GM20000 (cell line): ENCODE measurements at regions not wholly inside any gene's neighbourhood (a gene's known extent, or its start where the extent isn't known, plus 50 kb on each side); places are given as distances from the start of the nearest gene placed in this dataset.

Experiments used
- DNase-seq: peaks from one replicate; pipeline ENCODE4 v3.0.0; 2012; ENCODE audit warnings: low spot score
- TF ChIP-seq, protein P1 (sequence below): IDR thresholded peaks from 2 replicates; pipeline ENCODE4 v1.5.1; 2012; ENCODE audit warnings: mild to moderate bottlenecking, control low read depth; ENCODE audit errors: extremely low read depth, missing control alignments

DNA sequence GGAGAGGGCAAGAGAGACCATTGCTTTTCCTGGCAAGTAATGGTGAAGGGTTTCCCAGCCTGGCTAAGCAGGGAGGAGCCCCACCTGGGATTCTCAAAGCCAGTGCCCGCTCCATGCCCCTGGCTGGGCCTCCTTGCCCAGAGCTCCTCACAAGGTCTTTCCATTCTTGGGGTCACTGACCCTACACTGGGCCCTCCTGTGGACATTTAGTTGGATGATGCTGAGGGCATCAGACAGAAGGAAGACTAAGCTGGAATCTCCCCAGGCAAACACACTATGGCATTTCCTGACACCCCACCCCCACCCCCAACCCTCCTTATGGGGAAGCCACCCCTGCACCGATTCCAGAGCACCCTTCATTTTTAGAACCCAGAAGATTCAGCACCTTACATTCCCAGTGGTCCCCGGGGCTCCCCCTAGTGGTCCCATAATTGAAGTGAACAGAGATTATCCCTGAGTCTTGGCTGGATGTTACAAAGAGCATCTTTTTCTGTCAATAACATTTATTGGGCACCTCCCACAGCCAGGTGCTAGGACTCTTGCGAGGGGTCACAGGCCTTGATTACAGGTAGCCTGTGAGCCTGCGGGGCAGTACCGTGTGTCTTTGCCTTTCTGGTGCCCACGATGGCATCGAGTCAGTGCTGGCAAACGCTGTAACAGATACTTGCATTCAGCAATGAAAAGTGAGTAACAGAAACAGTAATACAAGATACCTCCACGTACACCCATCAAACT lies 548.5 kb downstream of the BUD13 start:
- TF ChIP-seq, protein P1, sequence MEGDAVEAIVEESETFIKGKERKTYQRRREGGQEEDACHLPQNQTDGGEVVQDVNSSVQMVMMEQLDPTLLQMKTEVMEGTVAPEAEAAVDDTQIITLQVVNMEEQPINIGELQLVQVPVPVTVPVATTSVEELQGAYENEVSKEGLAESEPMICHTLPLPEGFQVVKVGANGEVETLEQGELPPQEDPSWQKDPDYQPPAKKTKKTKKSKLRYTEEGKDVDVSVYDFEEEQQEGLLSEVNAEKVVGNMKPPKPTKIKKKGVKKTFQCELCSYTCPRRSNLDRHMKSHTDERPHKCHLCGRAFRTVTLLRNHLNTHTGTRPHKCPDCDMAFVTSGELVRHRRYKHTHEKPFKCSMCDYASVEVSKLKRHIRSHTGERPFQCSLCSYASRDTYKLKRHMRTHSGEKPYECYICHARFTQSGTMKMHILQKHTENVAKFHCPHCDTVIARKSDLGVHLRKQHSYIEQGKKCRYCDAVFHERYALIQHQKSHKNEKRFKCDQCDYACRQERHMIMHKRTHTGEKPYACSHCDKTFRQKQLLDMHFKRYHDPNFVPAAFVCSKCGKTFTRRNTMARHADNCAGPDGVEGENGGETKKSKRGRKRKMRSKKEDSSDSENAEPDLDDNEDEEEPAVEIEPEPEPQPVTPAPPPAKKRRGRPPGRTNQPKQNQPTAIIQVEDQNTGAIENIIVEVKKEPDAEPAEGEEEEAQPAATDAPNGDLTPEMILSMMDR = peak; percentile 60
- DNase-seq = peak; percentile 66

DNA sequence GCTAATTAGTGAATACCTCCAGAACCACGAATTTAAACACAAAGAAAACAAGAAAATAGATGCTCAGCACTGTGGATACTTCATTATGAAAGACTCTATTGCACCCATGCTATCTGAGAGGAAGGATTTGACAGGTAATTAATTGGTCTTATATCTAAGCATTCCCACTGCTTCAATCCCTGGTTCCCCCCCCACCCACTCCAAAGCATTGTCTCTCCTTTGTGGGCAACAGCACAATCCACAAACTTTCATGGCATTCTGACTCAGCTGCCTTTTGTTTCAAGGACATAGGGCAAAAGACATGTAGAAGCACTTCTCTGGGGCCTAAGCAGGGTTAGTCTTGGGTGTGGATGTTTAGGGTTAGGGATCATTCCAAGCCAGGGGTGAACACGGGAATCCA lies 551.4 kb downstream of the BUD13 start:
- TF ChIP-seq, protein P1 = no peak
- DNase-seq = no peak

DNA sequence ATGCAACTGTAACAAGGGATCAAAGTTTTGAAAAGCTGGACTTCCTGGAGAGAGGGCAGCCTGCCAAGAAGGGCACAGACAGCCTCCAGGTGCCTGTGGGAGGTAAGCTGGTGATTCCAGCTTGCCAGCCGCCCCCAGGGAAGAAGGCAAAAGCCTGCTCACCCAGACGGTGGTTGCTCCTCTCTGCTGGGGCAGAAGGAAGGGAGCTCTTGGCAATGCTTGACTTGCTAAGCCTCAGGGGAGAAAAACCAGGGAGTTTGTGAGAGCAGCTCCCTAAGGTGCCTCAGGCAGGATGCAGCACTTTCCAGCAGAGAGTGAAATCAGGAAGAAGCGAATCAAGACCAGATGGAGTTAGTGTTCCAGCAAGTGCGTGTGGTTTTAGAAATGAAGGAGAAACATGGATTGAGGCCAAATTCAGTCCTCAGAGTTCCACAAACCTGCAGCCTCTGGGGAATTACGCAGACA lies 553.6 kb downstream of the BUD13 start:
- TF ChIP-seq, protein P1 = no peak
- DNase-seq = no peak

DNA sequence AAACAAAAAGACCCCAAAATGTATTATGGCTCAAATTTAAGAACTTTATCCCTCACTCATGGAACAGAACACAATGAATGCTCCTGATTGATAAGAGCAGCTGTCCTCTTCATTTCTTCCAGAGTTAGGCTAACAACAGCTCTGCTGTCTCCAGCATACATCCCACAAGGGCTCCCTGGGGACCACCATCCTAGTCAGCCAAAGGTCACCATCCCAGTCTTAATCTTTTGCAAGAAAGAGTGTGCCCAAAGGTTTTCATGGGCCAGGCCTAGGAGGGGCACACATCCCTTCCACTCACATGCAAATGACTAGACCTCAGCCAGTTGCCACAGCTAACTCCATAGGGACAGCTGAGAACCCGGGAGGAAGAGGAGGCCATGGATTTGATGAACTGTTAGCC lies 555.3 kb downstream of the BUD13 start:
- DNase-seq = no peak
- TF ChIP-seq, protein P1 = no peak

DNA sequence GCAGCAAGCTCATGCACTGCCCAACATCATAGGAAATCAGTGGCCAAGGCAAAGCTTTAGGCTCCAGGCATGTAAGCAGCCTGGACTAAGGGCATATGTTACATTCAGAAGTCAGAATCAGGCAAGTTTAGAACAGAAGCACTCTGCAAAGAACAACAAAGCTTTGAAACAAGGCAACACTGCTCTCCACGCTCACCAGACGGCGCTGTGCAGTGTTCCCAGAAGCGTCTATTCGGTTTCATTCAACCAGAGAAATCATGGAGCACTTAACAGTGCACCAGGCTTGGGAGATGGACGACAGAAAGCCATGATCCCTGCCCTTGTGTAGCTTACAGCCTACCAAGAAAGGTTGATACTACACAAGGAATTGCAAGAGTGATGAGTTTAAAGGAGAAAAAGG lies 555.8 kb downstream of the BUD13 start:
- TF ChIP-seq, protein P1 = peak; percentile 42
- DNase-seq = peak; percentile 25

DNA sequence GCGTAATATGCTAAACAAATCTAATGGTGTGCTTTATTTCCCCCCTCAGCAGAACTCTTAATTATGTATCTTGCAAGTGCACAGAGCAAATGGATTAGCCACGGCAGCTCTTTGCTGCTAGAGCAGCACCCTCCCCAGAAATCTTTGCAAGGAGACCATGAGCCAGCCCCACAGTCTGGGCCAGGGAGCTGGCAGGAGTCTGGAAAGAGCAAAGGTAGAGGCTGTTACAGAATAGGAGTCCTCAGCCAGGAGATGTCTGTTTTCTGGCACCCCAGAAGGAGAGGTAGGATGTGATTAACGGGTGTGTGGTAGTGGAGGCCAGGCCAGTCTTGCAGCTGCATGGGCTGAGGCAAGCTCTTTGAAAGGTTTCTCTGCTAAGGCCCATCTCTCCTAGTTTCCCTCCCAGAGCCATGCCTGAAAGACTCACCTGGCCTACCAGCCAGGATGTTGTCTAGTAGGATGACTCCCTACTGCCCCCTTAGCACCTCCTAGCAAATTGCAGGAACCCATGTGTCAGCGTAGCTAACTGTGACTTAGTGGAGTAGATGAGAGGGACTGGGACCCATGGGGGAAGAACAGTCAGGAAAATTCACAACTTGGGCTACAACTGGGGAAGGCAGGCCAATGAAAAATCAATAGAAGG lies 557.2 kb downstream of the BUD13 start:
- TF ChIP-seq, protein P1 = peak; percentile 10
- DNase-seq = no peak

DNA sequence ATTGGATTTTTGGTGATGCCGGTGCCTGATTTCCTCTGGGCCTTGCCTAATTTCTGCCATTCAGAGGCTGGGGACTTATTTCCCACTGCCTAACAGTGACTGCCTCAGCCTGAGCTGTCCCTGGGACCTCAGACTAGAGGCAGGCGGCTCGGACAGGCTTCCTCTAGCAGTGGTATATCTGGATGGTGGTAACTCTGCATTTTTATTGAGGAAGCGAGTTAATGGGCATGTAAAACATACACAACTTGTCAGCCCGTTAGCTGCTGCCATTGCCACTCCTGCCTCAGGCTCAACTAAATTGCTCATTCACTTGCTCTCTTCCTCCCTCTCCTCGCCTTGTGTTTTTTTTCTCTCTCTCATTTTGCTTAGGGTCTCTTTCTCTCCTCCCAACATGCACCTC lies 561.6 kb downstream of the BUD13 start:
- TF ChIP-seq, protein P1 = no peak
- DNase-seq = no peak
